IPS-20b (cell line): ENCODE measurements at regions not wholly inside any gene's neighbourhood (a gene's known extent, or its start where the extent isn't known, plus 50 kb on each side); places are given as distances from the start of the nearest gene placed in this dataset.
"Not testable (repeated sequence)": the region's sequence is repeated elsewhere in the genome, so short reads cannot be mapped to it uniquely, and the experiment has no call there.

ENCODE experiments used
- H3K27ac ChIP-seq: one replicate; pipeline ENCODE4 v1.5.1; 2013; ENCODE audit warnings: low read length
- H3K27me3 ChIP-seq: 2 replicates; pipeline ENCODE4 v1.6.1; 2013; ENCODE audit warnings: mild to moderate bottlenecking, low read length, inconsistent platforms; ENCODE audit not compliant: insufficient read depth
- H3K36me3 ChIP-seq: 2 replicates; pipeline ENCODE4 v1.6.1; 2013; ENCODE audit warnings: low read depth, mild to moderate bottlenecking, inconsistent platforms, low read length, moderate library complexity; ENCODE audit not compliant: insufficient read depth
- H3K4me1 ChIP-seq: 2 replicates; pipeline ENCODE4 v1.6.1; 2013; ENCODE audit warnings: mild to moderate bottlenecking, control low read depth, inconsistent platforms, low read length, moderate library complexity; ENCODE audit not compliant: insufficient read depth
- H3K4me3 ChIP-seq: 2 replicates; pipeline ENCODE4 v1.5.1; 2013; ENCODE audit warnings: mild to moderate bottlenecking, low read length, inconsistent platforms
- H3K9ac ChIP-seq: 2 replicates; pipeline ENCODE4 v1.6.1; 2013; ENCODE audit warnings: low read depth, mild to moderate bottlenecking, inconsistent platforms, low read length, moderate library complexity
- H3K9me3 ChIP-seq: 2 replicates; pipeline ENCODE4 v1.6.1; 2013; ENCODE audit warnings: mild to moderate bottlenecking, low read depth, low read length, inconsistent platforms; ENCODE audit not compliant: insufficient read depth

- no peaks in the 10 kb centered on the region for H3K27me3 ChIP-seq
- peak overlapping the region; percentile 60 for H3K27ac ChIP-seq
- peak overlapping the region; percentile 56; the same call in 1 of the 2 replicates for H3K4me3 ChIP-seq
- H3K4me1 ChIP-seq, result peaks cover 45% of the 10 kb centered on the region; the same call in 1 of the 2 replicates
- no peaks in the 10 kb centered on the region for H3K9me3 ChIP-seq
- H3K9ac ChIP-seq, result peak overlapping the region; percentile 11; the same call in 1 of the 2 replicates
- no peaks in the 10 kb centered on the region for H3K36me3 ChIP-seq
Measured at GRCh38 chr21:35506771-35507170, 457.7 kb upstream of the RUNX1 start.

GRCh38 chr21:35506352-35506751 is 457.2 kb upstream of the RUNX1 start:
- peaks cover 45% of the 10 kb centered on the region; the same call in 1 of the 2 replicates for H3K4me1 ChIP-seq
- H3K4me3 ChIP-seq, result peak overlapping the region; percentile 56
- H3K9ac ChIP-seq, result peak overlapping the region; percentile 11; the same call in 1 of the 2 replicates
- H3K9me3 ChIP-seq, result no peaks in the 10 kb centered on the region
- no peaks in the 10 kb centered on the region for H3K36me3 ChIP-seq
- no peaks in the 10 kb centered on the region for H3K27me3 ChIP-seq
- peak overlapping the region; percentile 60 for H3K27ac ChIP-seq

- no peak overlapping the region for H3K27ac ChIP-seq
- no peaks in the 10 kb centered on the region for H3K9me3 ChIP-seq
- no peaks in the 10 kb centered on the region for H3K27me3 ChIP-seq
- H3K4me1 ChIP-seq, result peaks cover 45% of the 10 kb centered on the region; the same call in 1 of the 2 replicates
- H3K9ac ChIP-seq, result no peak overlapping the region
- H3K4me3 ChIP-seq, result no peak overlapping the region
- H3K36me3 ChIP-seq, result no peaks in the 10 kb centered on the region
Measured at GRCh38 chr21:35504951-35505466, 455.9 kb upstream of the RUNX1 start.

- H3K4me3 ChIP-seq, result no peak overlapping the region
- no peaks in the 10 kb centered on the region for H3K27me3 ChIP-seq
- H3K36me3 ChIP-seq, result no peaks in the 10 kb centered on the region
- no peaks in the 10 kb centered on the region for H3K9me3 ChIP-seq
- no peak overlapping the region for H3K9ac ChIP-seq
- no peak overlapping the region for H3K27ac ChIP-seq
- peaks cover 45% of the 10 kb centered on the region; the same call in 1 of the 2 replicates for H3K4me1 ChIP-seq
Measured at GRCh38 chr21:35504277-35504676, 455.2 kb upstream of the RUNX1 start.

- no peaks in the 10 kb centered on the region for H3K27me3 ChIP-seq
- H3K27ac ChIP-seq, result no peak overlapping the region
- no peak overlapping the region for H3K4me3 ChIP-seq
- peak overlapping the region; percentile 1; the same call in 1 of the 2 replicates for H3K9ac ChIP-seq
- peaks cover 40% of the 10 kb centered on the region; the same call in 1 of the 2 replicates for H3K4me1 ChIP-seq
- H3K36me3 ChIP-seq, result no peaks in the 10 kb centered on the region
- no peaks in the 10 kb centered on the region for H3K9me3 ChIP-seq
Measured at GRCh38 chr21:35503671-35504070, 454.6 kb upstream of the RUNX1 start.

GRCh38 chr21:35502821-35503220 is 453.7 kb upstream of the RUNX1 start:
- H3K9me3 ChIP-seq, result no peaks in the 10 kb centered on the region
- no peak overlapping the region for H3K27ac ChIP-seq
- H3K27me3 ChIP-seq, result no peaks in the 10 kb centered on the region
- H3K9ac ChIP-seq, result no peak overlapping the region
- no peak overlapping the region for H3K4me3 ChIP-seq
- peaks cover 37% of the 10 kb centered on the region; the same call in 1 of the 2 replicates for H3K4me1 ChIP-seq
- H3K36me3 ChIP-seq, result no peaks in the 10 kb centered on the region

GRCh38 chr21:35497522-35497921 is 448.4 kb upstream of the RUNX1 start:
- H3K9me3 ChIP-seq, H3K36me3 ChIP-seq, H3K9ac ChIP-seq, H3K4me3 ChIP-seq, H3K4me1 ChIP-seq, H3K27ac ChIP-seq, H3K27me3 ChIP-seq: not testable (repeated sequence)

GRCh38 chr21:35491920-35492678 is 443.0 kb upstream of the RUNX1 start:
- H3K36me3 ChIP-seq, result no peaks in the 10 kb centered on the region
- H3K27me3 ChIP-seq, result no peaks in the 10 kb centered on the region
- no peaks in the 10 kb centered on the region for H3K4me1 ChIP-seq
- H3K9me3 ChIP-seq, result no peaks in the 10 kb centered on the region
- H3K4me3 ChIP-seq, result no peak overlapping the region
- no peak overlapping the region for H3K27ac ChIP-seq
- no peak overlapping the region for H3K9ac ChIP-seq

- H3K27ac ChIP-seq, result no peak overlapping the region
- no peaks in the 10 kb centered on the region for H3K4me1 ChIP-seq
- no peak overlapping the region for H3K9ac ChIP-seq
- H3K36me3 ChIP-seq, result no peaks in the 10 kb centered on the region
- no peaks in the 10 kb centered on the region for H3K9me3 ChIP-seq
- no peak overlapping the region for H3K4me3 ChIP-seq
- no peaks in the 10 kb centered on the region for H3K27me3 ChIP-seq
Measured at GRCh38 chr21:35491114-35491513, 442.0 kb upstream of the RUNX1 start.

GRCh38 chr21:35489389-35489980 is 440.4 kb upstream of the RUNX1 start:
- no peaks in the 10 kb centered on the region for H3K9me3 ChIP-seq
- no peaks in the 10 kb centered on the region for H3K36me3 ChIP-seq
- H3K4me3 ChIP-seq, result no peak overlapping the region
- no peaks in the 10 kb centered on the region for H3K4me1 ChIP-seq
- H3K9ac ChIP-seq, result no peak overlapping the region
- no peak overlapping the region for H3K27ac ChIP-seq
- H3K27me3 ChIP-seq, result no peaks in the 10 kb centered on the region

- Histone ChIP-seq H3K27ac (no peak overlapping the region), H3K27me3 (no peaks in the 10 kb centered on the region), H3K4me1 (no peaks in the 10 kb centered on the region), H3K4me3 (no peak overlapping the region), H3K9me3 (no peaks in the 10 kb centered on the region), H3K36me3 (no peaks in the 10 kb centered on the region), H3K9ac (no peak overlapping the region)
Measured at GRCh38 chr21:35488946-35489345, 439.8 kb upstream of the RUNX1 start.

- no peaks in the 10 kb centered on the region; the same call in 1 of the 2 replicates for H3K9me3 ChIP-seq
- no peak overlapping the region for H3K27ac ChIP-seq
- H3K27me3 ChIP-seq, result no peaks in the 10 kb centered on the region
- H3K36me3 ChIP-seq, result no peaks in the 10 kb centered on the region
- H3K4me3 ChIP-seq, result no peak overlapping the region
- no peaks in the 10 kb centered on the region for H3K4me1 ChIP-seq
- no peak overlapping the region for H3K9ac ChIP-seq
Measured at GRCh38 chr21:35485364-35485763, 436.3 kb upstream of the RUNX1 start.
